ENCODE measurements at regions not wholly inside any gene's neighbourhood (a gene's known extent, or its start where the extent isn't known, plus 50 kb on each side); places are given as distances from the start of the nearest gene placed in this dataset.
A peak's percentile ranks its signal among the peaks of the same experiment; 100 is the strongest.

- H3K9ac ChIP-seq (ENCODE audit: low read length in 3 of 3) = no peak overlapping the region
- no peak for TF ChIP-seq CTCF (IDR thresholded peaks at IDR 0.05; ENCODE audit: borderline replicate concordance, extremely low read depth, insufficient read depth)
- no peak for FAIRE-seq
- no peak overlapping the region for H3K4me3 ChIP-seq (ENCODE audit: low read length in 3 of 3)
- H3K9me3 ChIP-seq (ENCODE audit: control insufficient read depth in 2 of 3, insufficient read depth in 1 of 3, low read length in 3 of 3) = no peaks in the 10 kb centered on the region
- no peaks in the 10 kb centered on the region for H3K27me3 ChIP-seq (ENCODE audit: control insufficient read depth, insufficient read depth, low read length)
- no peak overlapping the region for H3K27ac ChIP-seq (ENCODE audit: low read depth in 2 of 2, low read length in 2 of 2)
- no peak for DNase-seq
- H3K36me3 ChIP-seq (ENCODE audit: control insufficient read depth in 2 of 3, insufficient read depth in 3 of 3, low read length in 3 of 3) = no peaks in the 10 kb centered on the region
- intact Hi-C loops (cut with DNase I) = no loop called here
- H3K4me1 ChIP-seq (ENCODE audit: control insufficient read depth in 2 of 3, insufficient read depth in 2 of 3, low read depth in 1 of 3, low read length in 3 of 3) = no peaks in the 10 kb centered on the region
Measured at GRCh38 chr7:148950806-148951205, 66.7 kb upstream of the EZH2 start.

- Histone ChIP-seq H3K9me3 (ENCODE audit: control insufficient read depth in 2 of 3, insufficient read depth in 1 of 3, low read length in 3 of 3) (no peaks in the 10 kb centered on the region), H3K9ac (ENCODE audit: low read length in 3 of 3) (no peak overlapping the region), H3K27ac (ENCODE audit: low read depth in 2 of 2, low read length in 2 of 2) (no peak overlapping the region), H3K4me1 (ENCODE audit: control insufficient read depth in 2 of 3, insufficient read depth in 2 of 3, low read depth in 1 of 3, low read length in 3 of 3) (peaks cover 0 to 2% (median 0%) of the 10 kb centered on the region in 3 donors), H3K27me3 (ENCODE audit: control insufficient read depth, insufficient read depth, low read length) (no peaks in the 10 kb centered on the region), H3K36me3 (ENCODE audit: control insufficient read depth in 2 of 3, insufficient read depth in 3 of 3, low read length in 3 of 3) (no peaks in the 10 kb centered on the region), H3K4me3 (ENCODE audit: low read length in 3 of 3) (no peak overlapping the region)
- FAIRE-seq (peak; percentile 99), DNase-seq (no peak)
- intact Hi-C loops (cut with DNase I) = no loop called here
- no peak for TF ChIP-seq CTCF (IDR thresholded peaks at IDR 0.05; ENCODE audit: borderline replicate concordance, extremely low read depth, insufficient read depth)
Measured at GRCh38 chr7:148944935-148945934, 61.1 kb upstream of the EZH2 start.

DNA sequence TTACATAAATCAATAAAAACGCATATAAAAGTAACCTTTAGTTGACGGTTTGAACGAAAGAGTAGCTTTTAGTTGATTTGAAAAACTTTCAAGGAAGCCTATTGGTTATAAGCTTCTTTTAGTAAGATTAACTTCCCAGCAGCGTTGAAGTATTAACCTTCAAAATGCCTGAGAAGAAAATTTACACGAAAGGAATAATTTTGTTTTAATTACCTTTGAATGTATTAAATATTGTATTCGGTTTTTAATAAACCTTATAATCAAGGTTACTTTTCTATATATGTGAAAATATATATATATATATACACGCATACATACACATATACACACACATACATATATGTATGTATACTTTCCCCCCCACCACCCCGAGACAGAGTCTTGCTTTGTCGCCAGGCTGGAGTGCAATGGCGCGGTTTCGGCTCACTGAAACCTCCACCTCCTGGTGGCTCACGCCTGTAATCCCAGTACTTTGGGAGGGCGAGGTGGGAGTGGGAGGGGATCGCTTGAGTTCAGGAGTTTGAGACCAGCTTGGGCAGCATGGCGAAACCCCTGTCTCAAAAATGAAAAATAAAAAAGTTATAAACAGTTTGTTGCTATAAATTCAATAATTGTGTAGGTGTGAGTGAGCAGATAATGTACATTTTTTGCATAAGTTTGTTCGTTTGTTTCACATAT, 57.6 kb upstream of the EZH2 start:
- peak overlapping the region in 1 of 2 donors; percentile 74 for H3K27ac ChIP-seq (ENCODE audit: low read depth in 2 of 2, low read length in 2 of 2)
- H3K27me3 ChIP-seq (ENCODE audit: control insufficient read depth, insufficient read depth, low read length) = no peaks in the 10 kb centered on the region
- peak; percentile 70 to 93 (median 84) for DNase-seq
- H3K9ac ChIP-seq (ENCODE audit: low read length in 3 of 3) = peak overlapping the region; percentile 77 to 88 (median 83)
- H3K4me1 ChIP-seq (ENCODE audit: control insufficient read depth in 2 of 3, insufficient read depth in 2 of 3, low read depth in 1 of 3, low read length in 3 of 3) = peaks cover 0 to 2% (median 0%) of the 10 kb centered on the region in 3 donors
- no peak for FAIRE-seq
- peak overlapping the region; percentile 74 to 84 (median 81) for H3K4me3 ChIP-seq (ENCODE audit: low read length in 3 of 3)
- no peaks in the 10 kb centered on the region for H3K9me3 ChIP-seq (ENCODE audit: control insufficient read depth in 2 of 3, insufficient read depth in 1 of 3, low read length in 3 of 3)
- peak; percentile 27 for TF ChIP-seq CTCF (IDR thresholded peaks at IDR 0.05; ENCODE audit: borderline replicate concordance, extremely low read depth, insufficient read depth)
- H3K36me3 ChIP-seq (ENCODE audit: control insufficient read depth in 2 of 3, insufficient read depth in 3 of 3, low read length in 3 of 3) = no peaks in the 10 kb centered on the region
- intact Hi-C loops (cut with DNase I) = no loop called here

All from kidney (tissue), 13 donors.